Smooth muscle cell (in vitro differentiated cells): ENCODE measurements at regions not wholly inside any gene's neighbourhood (a gene's known extent, or its start where the extent isn't known, plus 50 kb on each side); places are given as distances from the start of the nearest gene placed in this dataset.

ENCODE experiments used
- DNase-seq: peaks from one replicate; lab custom pipeline; 2025; ENCODE audit not compliant: unreplicated experiment; lab: John Stamatoyannopoulos, UW
- H2AFZ ChIP-seq: fragments of 200-600 bp; sonication (generic); 2 replicates; pipeline ENCODE4 v1.6.0; 2016; ENCODE audit warnings: antibody characterized with exemption, low read depth, mild to moderate bottlenecking
- H3F3A ChIP-seq: fragments of 200-600 bp; sonication (generic); 2 replicates; pipeline ENCODE4 v1.6.0; 2017; ENCODE audit warnings: antibody characterized with exemption, low read depth
- H3K27ac ChIP-seq: fragments of 200-600 bp; sonication (generic); 2 replicates; pipeline ENCODE4 v1.5.1; 2016; ENCODE audit warnings: low read depth, mild to moderate bottlenecking
- H3K27me3 ChIP-seq: fragments of 200-600 bp; sonication (generic); 2 replicates; pipeline ENCODE4 v1.6.1; 2016; ENCODE audit warnings: low read depth, mild to moderate bottlenecking
- H3K36me3 ChIP-seq: fragments of 200-600 bp; sonication (generic); 2 replicates; pipeline ENCODE4 v1.5.1; 2016; ENCODE audit warnings: low read depth
- H3K4me1 ChIP-seq: fragments of 200-600 bp; sonication (generic); 2 replicates; pipeline ENCODE4 v1.5.1; 2016; ENCODE audit warnings: low read depth
- H3K4me2 ChIP-seq: fragments of 200-600 bp; sonication (generic); 2 replicates; pipeline ENCODE4 v1.6.0; 2016; ENCODE audit warnings: mild to moderate bottlenecking
- H3K4me3 ChIP-seq: fragments of 200-600 bp; sonication (generic); 2 replicates; pipeline ENCODE4 v1.5.1; 2016; ENCODE audit warnings: mild to moderate bottlenecking
- H3K79me2 ChIP-seq: fragments of 200-600 bp; sonication (generic); 2 replicates; pipeline ENCODE4 v1.6.0; 2016; ENCODE audit warnings: low read depth, mild to moderate bottlenecking
- H3K9ac ChIP-seq: fragments of 200-600 bp; sonication (generic); 2 replicates; pipeline ENCODE4 v1.6.0; 2016; ENCODE audit warnings: low read depth
- H3K9me3 ChIP-seq: fragments of 200-600 bp; sonication (generic); replicated peaks from 2 replicates; pipeline ENCODE4 v1.5.1; 2016; ENCODE audit warnings: low read depth
- H4K20me1 ChIP-seq: fragments of 200-600 bp; sonication (generic); 2 replicates; pipeline ENCODE4 v1.6.0; 2016; ENCODE audit warnings: low read depth
- CTCF ChIP-seq: fragments of 200-600 bp; sonication (generic); IDR thresholded peaks from 2 replicates; pipeline ENCODE4 v1.5.1; 2017; ENCODE audit warnings: borderline replicate concordance, mild to moderate bottlenecking, antibody characterized with exemption; ENCODE audit not compliant: insufficient read depth, poor library complexity, severe bottlenecking
- WGBS: methylation state at CpG from one replicate; pipeline ENCODE4 v1.1.7; 2016; ENCODE audit warnings: low lambda C conversion rate; 5-methylcytosine and 5-hydroxymethylcytosine counted together

GRCh38 chr4:130296448-130296847 is 1200.5 kb downstream of the C4orf33 start:
- H4K20me1 ChIP-seq = no peaks in the 10 kb centered on the region
- H3K4me2 ChIP-seq = no peak overlapping the region
- H3K27me3 ChIP-seq = no peaks in the 10 kb centered on the region
- H3K9ac ChIP-seq = no peak overlapping the region
- H3K79me2 ChIP-seq = no peaks in the 10 kb centered on the region
- H3K4me1 ChIP-seq = no peaks in the 10 kb centered on the region
- no peaks in the 10 kb centered on the region for H3K9me3 ChIP-seq
- no peak overlapping the region for H2AFZ ChIP-seq
- no peak overlapping the region for H3K4me3 ChIP-seq
- H3K36me3 ChIP-seq = no peaks in the 10 kb centered on the region
- no peak for DNase-seq
- H3F3A ChIP-seq = no peaks in the 10 kb centered on the region
- no peak overlapping the region for H3K27ac ChIP-seq
- no peak for TF ChIP-seq CTCF

GRCh38 chr4:130306566-130306965 is 1210.6 kb downstream of the C4orf33 start:
- no peak overlapping the region for H3K9ac ChIP-seq
- DNase-seq = no peak
- H3K27me3 ChIP-seq = no peaks in the 10 kb centered on the region
- H3K79me2 ChIP-seq = no peaks in the 10 kb centered on the region
- no peaks in the 10 kb centered on the region for H3K36me3 ChIP-seq
- H2AFZ ChIP-seq = no peak overlapping the region
- H3K9me3 ChIP-seq = no peaks in the 10 kb centered on the region
- no peaks in the 10 kb centered on the region for H3K4me1 ChIP-seq
- H3K4me2 ChIP-seq = no peak overlapping the region
- peak; percentile 7 for TF ChIP-seq CTCF
- no peak overlapping the region for H3K27ac ChIP-seq
- no peaks in the 10 kb centered on the region for H4K20me1 ChIP-seq
- 39% methylated on average over 2 of the region's 2 CpGs for WGBS
- H3K4me3 ChIP-seq = no peak overlapping the region
- no peaks in the 10 kb centered on the region for H3F3A ChIP-seq

GRCh38 chr4:130309221-130309620 is 1213.3 kb downstream of the C4orf33 start:
- H3K79me2 ChIP-seq = no peaks in the 10 kb centered on the region
- H3K27me3 ChIP-seq = no peaks in the 10 kb centered on the region
- no peak overlapping the region for H3K27ac ChIP-seq
- H3K9me3 ChIP-seq = no peaks in the 10 kb centered on the region
- H3K9ac ChIP-seq = no peak overlapping the region
- H4K20me1 ChIP-seq = no peaks in the 10 kb centered on the region
- no peak for DNase-seq
- H3K4me1 ChIP-seq = no peaks in the 10 kb centered on the region
- no peak overlapping the region for H2AFZ ChIP-seq
- H3K36me3 ChIP-seq = no peaks in the 10 kb centered on the region
- H3K4me3 ChIP-seq = no peak overlapping the region
- H3F3A ChIP-seq = no peaks in the 10 kb centered on the region
- TF ChIP-seq CTCF = no peak
- no peak overlapping the region for H3K4me2 ChIP-seq
- WGBS = 92% methylated on average over 2 of the region's 2 CpGs

- DNase-seq = no peak
- no peaks in the 10 kb centered on the region for H4K20me1 ChIP-seq
- no peaks in the 10 kb centered on the region for H3K36me3 ChIP-seq
- no peaks in the 10 kb centered on the region for H3F3A ChIP-seq
- no peaks in the 10 kb centered on the region for H3K9me3 ChIP-seq
- H3K27me3 ChIP-seq = peaks cover 4% of the 10 kb centered on the region
- H3K27ac ChIP-seq = no peak overlapping the region
- no peaks in the 10 kb centered on the region for H3K4me1 ChIP-seq
- no peak for TF ChIP-seq CTCF
- no peak overlapping the region for H3K4me3 ChIP-seq
- no peaks in the 10 kb centered on the region for H3K79me2 ChIP-seq
- H3K4me2 ChIP-seq = no peak overlapping the region
- no peak overlapping the region for H3K9ac ChIP-seq
- no peak overlapping the region for H2AFZ ChIP-seq
These were observed 1226.5 kb downstream of the C4orf33 start for GRCh38 chr4:130322439-130322838.
